ENCODE measurements at regions not wholly inside any gene's neighbourhood (a gene's known extent, or its start where the extent isn't known, plus 50 kb on each side); places are given as distances from the start of the nearest gene placed in this dataset.

DNA sequence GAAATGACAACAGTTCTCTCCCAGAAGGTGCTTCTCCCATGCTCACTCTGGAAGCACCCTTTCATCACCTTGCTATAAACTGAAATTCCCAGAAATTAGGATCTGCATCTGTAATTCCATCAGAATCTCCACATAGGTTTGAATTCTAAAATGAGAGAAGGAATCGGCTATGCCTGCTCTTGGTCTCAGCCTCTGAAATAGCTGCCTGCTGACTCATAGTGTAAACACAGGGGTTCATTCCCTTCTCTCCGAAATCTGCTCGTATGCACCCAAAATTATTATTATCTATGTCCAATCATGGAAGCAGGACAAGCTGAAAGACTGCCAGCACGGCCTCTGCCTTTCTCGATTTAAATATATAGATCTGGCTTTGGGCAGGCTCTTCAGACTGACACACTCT lies 74.6 kb upstream of the TAB2 start:
- TF ChIP-seq POLR2AphosphoS5 (IDR thresholded peaks at IDR 0.05): no peak
- no peak for TF ChIP-seq CTCF (IDR thresholded peaks at IDR 0.05)
- TF ChIP-seq POLR2A (IDR thresholded peaks at IDR 0.05): no peak

Data from breast epithelium (tissue), 3 donors.